ENCODE measurements at regions not wholly inside any gene's neighbourhood (a gene's known extent, or its start where the extent isn't known, plus 50 kb on each side); places are given as distances from the start of the nearest gene placed in this dataset.

DNA sequence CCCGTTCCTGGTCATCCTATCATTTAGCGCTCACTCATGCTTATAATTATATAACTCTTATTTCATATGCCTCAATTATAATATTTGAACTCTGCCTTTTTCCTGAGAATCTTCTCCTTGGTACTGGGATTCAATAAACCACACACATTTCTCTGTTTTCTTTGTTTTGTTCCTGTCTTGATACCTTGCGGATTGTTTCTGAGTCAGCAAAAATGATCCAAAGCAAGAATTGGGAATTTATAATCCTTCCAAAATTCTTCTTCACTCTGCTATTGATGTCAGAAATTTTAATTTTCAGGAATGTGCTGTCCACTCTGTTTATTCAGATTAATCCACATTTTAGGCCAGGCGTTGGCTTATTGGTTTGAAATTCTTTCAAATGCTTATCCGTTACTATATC lies 886.0 kb downstream of the SUCLG1 start:
- Histone ChIP-seq H3K36me3 (ENCODE audit: insufficient read depth, low read length, poor library complexity, severe bottlenecking) (no peaks in the 10 kb centered on the region), H3K27ac (ENCODE audit: low read depth, low read length, poor library complexity, severe bottlenecking) (no peak overlapping the region), H3K4me1 (ENCODE audit: insufficient read depth, low read length, poor library complexity, severe bottlenecking) (no peaks in the 10 kb centered on the region), H3K9me3 (ENCODE audit: low read depth, low read length, poor library complexity, severe bottlenecking) (peaks cover 12% of the 10 kb centered on the region), H3K27me3 (replicated peaks; ENCODE audit: insufficient read depth, low read depth, low read length, poor library complexity) (no peaks in the 10 kb centered on the region), H3K4me3 (ENCODE audit: low read depth, low read length, poor library complexity, severe bottlenecking) (no peak overlapping the region)
- BruUV-seq (replicated peaks) = no TSS peak
- TF ChIP-seq, protein P1, sequence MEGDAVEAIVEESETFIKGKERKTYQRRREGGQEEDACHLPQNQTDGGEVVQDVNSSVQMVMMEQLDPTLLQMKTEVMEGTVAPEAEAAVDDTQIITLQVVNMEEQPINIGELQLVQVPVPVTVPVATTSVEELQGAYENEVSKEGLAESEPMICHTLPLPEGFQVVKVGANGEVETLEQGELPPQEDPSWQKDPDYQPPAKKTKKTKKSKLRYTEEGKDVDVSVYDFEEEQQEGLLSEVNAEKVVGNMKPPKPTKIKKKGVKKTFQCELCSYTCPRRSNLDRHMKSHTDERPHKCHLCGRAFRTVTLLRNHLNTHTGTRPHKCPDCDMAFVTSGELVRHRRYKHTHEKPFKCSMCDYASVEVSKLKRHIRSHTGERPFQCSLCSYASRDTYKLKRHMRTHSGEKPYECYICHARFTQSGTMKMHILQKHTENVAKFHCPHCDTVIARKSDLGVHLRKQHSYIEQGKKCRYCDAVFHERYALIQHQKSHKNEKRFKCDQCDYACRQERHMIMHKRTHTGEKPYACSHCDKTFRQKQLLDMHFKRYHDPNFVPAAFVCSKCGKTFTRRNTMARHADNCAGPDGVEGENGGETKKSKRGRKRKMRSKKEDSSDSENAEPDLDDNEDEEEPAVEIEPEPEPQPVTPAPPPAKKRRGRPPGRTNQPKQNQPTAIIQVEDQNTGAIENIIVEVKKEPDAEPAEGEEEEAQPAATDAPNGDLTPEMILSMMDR (conservative IDR thresholded peaks at IDR 0.05; ENCODE audit: low read depth, low read length) = no peak
- no peak for TF ChIP-seq EZH2 (IDR thresholded peaks at IDR 0.05; ENCODE audit: borderline replicate concordance, low read depth, low read length, poor library complexity, severe bottlenecking)
- ChIA-PET CTCF (no interaction called here), POLR2A (ENCODE audit: low non-redundant PET) (no interaction called here)
- intact Hi-C loops (cut with micrococcal nuclease; ENCODE audit: unreplicated experiment) = no loop called here
- DNase-seq (ENCODE audit: low spot score) = no peak

DNA sequence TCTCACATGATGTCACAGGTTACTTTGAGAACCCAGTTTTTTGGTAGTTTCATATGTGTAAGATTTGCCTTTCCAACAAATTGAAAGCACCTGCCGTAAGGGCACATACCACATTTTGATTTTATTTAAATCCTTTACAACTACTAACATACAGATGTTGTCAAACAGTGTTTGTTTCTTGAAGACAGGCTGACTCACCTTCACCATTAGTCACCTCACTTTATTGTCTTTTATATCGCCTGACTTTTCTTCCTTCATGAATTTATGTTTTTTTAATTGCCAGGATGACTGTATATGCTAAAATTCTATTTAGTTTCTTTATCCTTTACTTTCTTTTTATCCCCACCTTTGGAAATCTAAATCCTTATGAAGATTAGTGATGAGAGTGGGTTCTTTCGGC lies 886.7 kb downstream of the SUCLG1 start:
- ChIA-PET CTCF (no interaction called here), POLR2A (ENCODE audit: low non-redundant PET) (no interaction called here)
- peaks cover 12% of the 10 kb centered on the region for H3K9me3 ChIP-seq (ENCODE audit: low read depth, low read length, poor library complexity, severe bottlenecking)
- intact Hi-C loops (cut with micrococcal nuclease; ENCODE audit: unreplicated experiment) = no loop called here
- H3K4me1 ChIP-seq (ENCODE audit: insufficient read depth, low read length, poor library complexity, severe bottlenecking) = no peaks in the 10 kb centered on the region
- no peak overlapping the region for H3K27ac ChIP-seq (ENCODE audit: low read depth, low read length, poor library complexity, severe bottlenecking)
- H3K4me3 ChIP-seq (ENCODE audit: low read depth, low read length, poor library complexity, severe bottlenecking) = no peak overlapping the region
- H3K36me3 ChIP-seq (ENCODE audit: insufficient read depth, low read length, poor library complexity, severe bottlenecking) = no peaks in the 10 kb centered on the region
- no TSS peak for BruUV-seq (replicated peaks)
- no peaks in the 10 kb centered on the region for H3K27me3 ChIP-seq (replicated peaks; ENCODE audit: insufficient read depth, low read depth, low read length, poor library complexity)
- TF ChIP-seq, protein P1 (conservative IDR thresholded peaks at IDR 0.05; ENCODE audit: low read depth, low read length) = no peak
- TF ChIP-seq EZH2 (IDR thresholded peaks at IDR 0.05; ENCODE audit: borderline replicate concordance, low read depth, low read length, poor library complexity, severe bottlenecking) = no peak
- DNase-seq (ENCODE audit: low spot score) = no peak

DNA sequence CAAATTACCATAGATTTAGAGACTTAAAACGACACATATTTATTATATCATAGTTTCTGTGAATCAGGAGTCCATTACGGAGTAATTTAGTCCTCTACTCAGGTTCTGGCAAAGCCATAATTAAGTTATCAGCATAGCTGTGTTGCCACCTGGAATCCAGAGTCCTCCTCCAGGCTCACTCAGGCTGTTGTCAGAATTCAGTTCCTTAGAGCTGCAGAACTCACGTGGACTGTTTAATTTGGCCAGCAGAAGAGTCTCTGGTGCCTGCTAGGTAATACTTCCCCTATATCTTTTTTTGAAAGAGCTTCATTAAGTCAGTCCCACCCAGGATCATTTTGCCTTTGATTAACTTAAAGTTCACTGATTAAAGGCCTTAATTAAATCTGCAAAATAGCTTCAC lies 891.5 kb downstream of the SUCLG1 start:
- Histone ChIP-seq H3K27ac (ENCODE audit: low read depth, low read length, poor library complexity, severe bottlenecking) (no peak overlapping the region), H3K4me3 (ENCODE audit: low read depth, low read length, poor library complexity, severe bottlenecking) (no peak overlapping the region), H3K9me3 (ENCODE audit: low read depth, low read length, poor library complexity, severe bottlenecking) (peaks cover 14% of the 10 kb centered on the region), H3K27me3 (replicated peaks; ENCODE audit: insufficient read depth, low read depth, low read length, poor library complexity) (no peaks in the 10 kb centered on the region), H3K4me1 (ENCODE audit: insufficient read depth, low read length, poor library complexity, severe bottlenecking) (no peaks in the 10 kb centered on the region), H3K36me3 (ENCODE audit: insufficient read depth, low read length, poor library complexity, severe bottlenecking) (no peaks in the 10 kb centered on the region)
- no peak for TF ChIP-seq EZH2 (IDR thresholded peaks at IDR 0.05; ENCODE audit: borderline replicate concordance, low read depth, low read length, poor library complexity, severe bottlenecking)
- TF ChIP-seq, protein P1 (conservative IDR thresholded peaks at IDR 0.05; ENCODE audit: low read depth, low read length) = no peak
- intact Hi-C loops (cut with micrococcal nuclease; ENCODE audit: unreplicated experiment) = no loop called here
- BruUV-seq (replicated peaks) = no TSS peak
- POLR2A ChIA-PET (ENCODE audit: low non-redundant PET) = no interaction called here
- no peak for DNase-seq (ENCODE audit: low spot score)
- CTCF ChIA-PET = no interaction called here

Data from A673 (cell line).